NCI-H446 (cell line): ENCODE measurements at regions not wholly inside any gene's neighbourhood (a gene's known extent, or its start where the extent isn't known, plus 50 kb on each side); places are given as distances from the start of the nearest gene placed in this dataset.

ENCODE experiments used
- DNase-seq, 2 experiments: peaks; one replicate each; lab custom pipeline; 2025; lab: John Stamatoyannopoulos, UW

DNA sequence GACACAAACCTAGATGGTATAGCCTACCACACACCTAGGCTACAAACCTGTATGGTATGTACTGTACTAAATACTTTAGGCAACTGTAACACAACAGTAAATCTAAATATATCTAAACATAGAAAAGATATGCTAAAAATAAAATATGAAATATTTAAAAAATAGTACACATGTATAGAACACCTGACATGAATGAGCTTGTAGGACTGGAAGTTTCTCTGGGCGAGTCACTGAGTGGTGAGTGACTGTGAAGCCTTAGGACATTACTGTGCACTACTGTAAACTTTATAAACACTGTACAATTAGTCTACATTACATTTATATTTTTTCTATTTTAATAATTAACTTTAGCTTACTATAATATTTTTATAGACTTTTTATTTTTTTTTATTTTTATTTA lies 1301.3 kb downstream of the FAM181B start:
- DNase-seq: no peak

DNA sequence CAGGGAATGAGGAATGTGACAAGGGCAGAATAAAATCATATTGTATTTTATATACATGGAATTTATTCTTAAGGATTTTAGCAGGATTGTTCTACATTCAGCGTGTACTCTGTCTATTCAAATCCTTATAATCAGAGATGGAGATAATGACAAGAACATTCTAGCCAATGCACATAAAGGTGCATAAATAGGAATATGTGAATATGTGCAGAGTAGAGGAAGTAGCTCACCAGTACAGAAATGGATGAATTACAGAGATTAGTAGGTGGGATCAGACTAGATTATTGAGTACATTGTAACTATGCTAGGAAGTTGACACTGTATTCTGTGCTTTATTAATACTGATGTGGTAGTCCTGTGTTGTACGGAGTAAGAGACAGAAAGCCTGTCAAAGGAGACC lies 1308.8 kb downstream of the FAM181B start:
- no peak for DNase-seq

DNA sequence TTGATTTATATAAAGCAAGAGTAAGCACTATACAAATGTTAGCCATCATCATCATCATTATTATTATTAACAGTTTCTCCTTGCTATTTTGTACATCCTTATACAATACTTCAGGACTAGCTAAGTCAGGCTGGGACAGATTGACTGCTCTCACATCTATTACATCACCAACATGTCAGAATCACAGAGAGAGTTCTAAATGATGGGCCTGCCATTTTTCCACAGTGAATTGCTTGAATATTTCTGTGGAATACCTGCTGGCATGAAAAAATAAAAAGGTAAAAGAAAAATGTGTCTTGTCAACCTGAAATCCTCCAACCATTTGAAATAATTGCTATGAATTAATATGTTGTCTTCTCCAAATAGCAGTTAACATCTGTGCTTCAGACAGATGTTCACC lies 1311.3 kb downstream of the FAM181B start:
- no peak for DNase-seq

DNA sequence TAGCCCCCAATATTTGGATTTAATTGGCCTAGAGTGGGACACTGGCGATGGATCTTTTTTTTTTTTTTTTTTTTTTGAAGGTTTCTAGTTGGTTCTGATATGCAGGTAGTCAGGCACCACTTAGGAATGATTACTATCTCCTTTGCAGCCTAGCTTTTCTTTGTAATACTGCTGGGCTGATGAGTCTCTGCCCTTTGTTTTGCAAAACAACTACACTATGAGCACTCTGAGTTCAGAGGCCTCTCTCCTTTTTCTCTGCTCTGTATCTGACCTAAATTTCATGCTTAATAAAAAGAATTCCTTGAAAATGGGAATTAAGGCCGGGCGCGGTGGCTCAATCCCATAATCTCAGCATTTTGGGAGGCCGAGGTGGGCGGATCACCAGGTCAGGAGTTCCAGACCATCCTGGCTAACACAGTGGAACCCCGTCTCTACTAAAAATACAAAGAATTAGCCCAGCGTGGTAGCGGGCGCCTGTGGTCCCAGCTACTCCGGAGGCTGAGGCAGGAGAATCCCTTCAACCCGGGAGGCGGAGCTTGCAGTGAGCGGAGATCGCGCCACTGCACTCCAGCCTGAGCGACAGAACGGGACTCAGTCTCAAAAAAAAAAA lies 1312.3 kb downstream of the FAM181B start:
- DNase-seq: no peak

DNA sequence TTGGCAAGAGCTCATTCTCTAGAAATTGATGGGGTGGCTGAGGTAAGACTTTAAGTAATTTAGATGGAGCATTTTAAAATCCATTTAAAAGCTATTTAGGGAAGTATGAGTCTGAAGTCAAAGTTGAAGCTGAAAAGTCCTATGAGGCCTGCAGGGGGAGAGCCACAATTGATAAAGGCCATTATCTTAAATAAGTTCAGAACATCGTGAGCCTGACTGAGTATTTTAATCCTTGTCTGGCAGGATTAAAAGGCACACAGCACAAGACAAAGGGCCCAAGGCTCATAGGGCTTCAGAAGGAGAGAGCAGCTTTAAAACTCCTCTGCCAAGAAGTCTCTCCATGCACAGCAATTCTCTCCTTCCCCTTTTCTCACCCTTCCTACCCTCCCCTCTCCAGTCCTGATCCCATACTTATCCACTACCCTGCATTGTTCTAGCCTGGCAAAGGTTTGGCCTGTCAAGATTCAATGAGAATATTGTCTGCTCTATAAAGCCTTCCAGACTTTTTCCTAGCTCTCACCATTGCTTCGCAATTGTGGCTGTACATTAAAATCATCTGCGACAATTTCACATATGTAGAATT lies 1312.9 kb downstream of the FAM181B start:
- no peak for DNase-seq

DNA sequence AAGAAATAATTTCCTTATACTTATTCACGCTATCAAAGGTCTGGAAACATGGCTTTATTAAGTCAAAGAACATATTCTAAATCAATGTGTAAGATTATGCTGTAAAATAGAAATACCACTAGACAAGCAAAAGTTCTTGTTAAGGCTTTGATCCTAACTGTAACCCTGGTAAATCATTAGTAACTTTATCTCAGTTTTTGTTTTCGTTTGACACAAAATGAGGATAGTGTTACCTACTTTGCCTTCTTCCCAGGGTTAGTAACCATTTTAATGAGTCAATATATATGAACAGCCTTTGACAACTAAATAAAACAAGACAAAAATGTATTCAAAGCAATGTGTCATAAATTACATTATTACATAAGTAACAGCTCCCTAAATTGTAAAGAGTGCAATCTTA lies 1336.3 kb downstream of the FAM181B start:
- DNase-seq: no peak

DNA sequence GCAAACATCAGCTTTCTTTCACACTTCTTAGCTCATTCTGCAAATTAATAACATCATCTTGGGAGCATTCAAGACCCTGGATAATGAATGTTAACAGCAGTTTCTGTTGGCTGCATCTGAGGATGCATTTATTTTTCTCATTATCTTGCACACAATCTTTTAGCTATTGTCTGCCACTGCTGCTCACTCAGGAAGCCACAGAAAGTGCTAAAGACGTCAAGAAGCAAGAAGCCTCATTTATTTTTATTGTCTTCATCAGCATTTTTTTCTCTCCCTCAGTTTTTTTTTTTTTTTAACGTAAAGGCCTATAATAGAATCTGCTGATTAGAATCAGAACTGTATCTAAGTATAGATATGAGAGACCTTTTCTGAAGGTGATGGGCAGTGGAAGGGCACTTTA lies 1339.4 kb downstream of the FAM181B start:
- no peak for DNase-seq

DNA sequence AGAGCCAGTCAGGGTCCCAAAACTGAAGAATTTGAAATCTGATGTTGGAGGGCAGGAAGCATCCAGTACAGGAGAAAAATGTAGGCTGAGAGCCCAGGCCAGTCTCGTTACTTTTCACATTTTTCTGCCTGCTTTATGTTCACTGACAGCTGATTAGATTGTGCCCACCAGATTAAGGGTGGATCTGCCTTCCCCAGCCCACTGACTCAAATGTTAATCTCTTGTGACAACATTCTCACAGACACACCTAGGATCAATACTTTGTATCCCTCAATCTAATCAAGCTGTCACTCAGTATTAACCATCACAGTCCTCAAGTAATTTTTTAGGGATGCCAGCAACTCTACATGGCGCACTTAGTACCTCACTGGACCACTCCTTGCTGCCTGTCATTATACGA lies 1345.3 kb downstream of the FAM181B start:
- DNase-seq: no peak

DNA sequence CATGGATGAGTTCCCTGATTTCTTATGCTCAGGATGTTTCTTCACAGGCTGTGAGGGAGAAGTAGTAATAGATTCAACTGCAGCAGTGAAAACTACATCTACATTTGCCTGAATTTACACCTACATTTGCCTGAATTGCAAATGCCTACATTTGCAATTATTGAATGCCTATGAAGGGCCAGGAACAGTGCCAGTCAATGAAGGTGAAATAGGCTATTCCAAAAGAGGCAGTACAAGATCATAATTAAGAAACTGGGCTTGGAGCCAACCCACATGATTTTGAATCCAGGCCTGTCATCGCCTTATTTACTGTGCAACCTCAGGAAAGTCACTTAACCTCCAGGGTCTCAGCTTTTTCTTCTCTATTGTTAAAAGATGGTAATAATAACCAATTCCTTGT lies 1353.3 kb downstream of the FAM181B start:
- peak; percentile 72 to 88 for DNase-seq

DNA sequence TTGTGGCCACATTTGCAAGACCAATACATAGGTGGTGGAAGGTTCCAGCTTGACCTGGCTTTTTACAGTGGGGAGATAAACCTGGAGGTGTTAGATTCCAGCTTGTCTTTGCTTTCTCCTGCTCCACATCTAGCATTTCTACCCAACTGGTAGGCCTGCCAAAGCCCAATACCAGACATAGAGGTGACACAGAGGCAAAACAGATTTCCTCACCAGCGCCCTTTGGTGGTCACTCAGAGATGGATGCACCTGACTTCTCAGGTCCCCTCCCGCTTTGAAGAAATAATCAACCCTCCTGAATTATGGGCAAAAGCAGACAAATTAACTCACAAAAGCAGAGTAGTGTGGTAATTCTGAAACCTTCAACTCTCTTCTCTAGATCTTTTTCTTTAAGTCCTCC lies 1356.2 kb downstream of the FAM181B start:
- DNase-seq: no peak

DNA sequence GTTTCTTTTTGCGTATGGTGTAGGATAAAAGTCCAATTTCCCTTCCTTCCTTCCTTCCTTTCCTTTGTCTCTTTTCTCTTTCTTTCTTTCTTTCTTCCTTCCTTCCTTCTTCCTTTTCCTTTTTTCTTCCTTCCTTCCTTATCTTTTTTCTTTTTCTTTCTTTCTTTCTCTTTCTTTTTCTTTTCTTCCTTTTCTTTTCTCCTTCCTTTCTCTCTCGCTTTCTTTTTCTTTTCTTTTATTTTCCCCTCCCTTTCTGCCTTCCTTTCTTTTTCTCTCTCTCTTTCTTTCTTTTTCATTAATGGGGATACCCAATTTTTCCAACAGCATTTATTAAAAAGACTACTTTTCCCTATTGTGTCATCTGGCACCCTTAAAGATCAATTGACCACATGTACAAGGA lies 1359.7 kb downstream of the FAM181B start:
- no peak for DNase-seq

DNA sequence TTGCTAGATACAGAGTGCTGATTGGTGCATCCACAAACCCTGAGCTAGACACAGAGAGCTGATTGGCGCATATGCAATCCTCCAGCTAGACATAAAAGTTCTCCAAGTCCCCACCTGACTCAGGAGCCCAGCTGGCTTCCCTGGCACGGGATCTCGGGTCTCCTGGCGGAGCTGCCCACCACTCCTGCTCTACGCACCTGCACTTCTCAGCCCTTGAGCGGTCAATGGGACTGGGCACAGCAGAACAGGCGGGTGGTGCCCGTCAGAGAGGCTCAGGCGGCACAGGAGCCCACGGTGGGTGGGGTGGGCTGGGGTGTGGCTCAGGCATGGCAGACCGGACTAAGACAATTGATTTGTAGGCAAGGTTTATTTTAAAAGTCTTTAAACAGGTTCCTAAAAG lies 1365.5 kb downstream of the FAM181B start:
- no peak for DNase-seq

DNA sequence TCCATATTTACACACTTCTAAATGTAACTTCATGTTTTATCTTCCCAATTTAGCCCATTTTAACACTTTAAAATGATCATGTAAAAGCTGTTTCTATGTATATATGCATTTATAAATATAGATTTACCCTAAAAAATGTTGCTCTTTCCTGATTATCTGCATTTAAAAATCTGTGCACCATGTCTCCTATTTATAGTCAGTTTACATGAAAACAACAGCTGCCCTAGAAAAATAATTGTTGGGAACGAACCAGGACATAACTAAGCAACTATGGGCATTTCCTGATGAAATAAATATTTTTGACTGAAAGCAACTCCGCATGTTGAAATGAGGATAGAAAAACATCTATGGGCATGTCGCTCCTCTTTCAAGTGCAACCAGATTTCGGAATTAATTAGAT lies 1368.2 kb downstream of the FAM181B start:
- no peak for DNase-seq

DNA sequence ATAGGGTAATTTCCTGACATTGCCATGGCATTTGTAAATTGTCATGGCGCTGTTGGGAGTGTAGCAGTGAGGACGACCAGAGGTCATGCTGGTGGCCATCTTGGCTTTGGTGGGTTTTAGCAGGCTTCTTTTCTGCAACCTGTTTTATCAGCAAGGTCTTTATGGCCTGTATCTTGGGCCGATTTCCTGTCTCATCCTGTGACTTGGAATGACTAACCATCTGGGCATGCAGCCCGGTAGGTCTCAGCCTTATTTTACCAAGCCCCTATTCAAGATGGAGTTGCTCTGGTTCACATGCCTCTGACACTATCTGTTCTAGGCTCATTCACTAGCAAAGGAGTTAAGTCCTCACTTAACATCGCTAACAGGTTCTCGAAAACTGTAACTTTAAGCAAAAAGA lies 1374.2 kb downstream of the FAM181B start:
- no peak for DNase-seq

DNA sequence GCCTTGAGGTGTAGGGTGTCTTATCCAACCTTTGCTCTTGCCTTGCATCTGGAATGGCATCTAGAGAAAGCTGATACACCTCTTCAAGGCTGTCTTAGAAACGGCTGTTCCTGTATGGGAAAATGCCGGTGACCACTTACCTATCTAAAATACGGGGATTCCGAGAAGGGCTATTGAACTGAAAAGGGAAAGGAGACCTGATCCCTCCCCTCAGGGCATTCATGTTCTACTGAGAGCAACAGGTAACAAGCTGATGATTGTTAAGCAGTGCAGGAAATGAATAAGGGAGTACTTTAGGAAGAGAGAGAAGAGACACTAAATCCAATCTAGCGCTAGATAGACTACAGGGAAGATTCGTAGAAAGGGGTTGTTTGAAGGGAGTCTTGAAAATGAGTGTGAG lies 1388.1 kb downstream of the FAM181B start:
- DNase-seq: no peak

DNA sequence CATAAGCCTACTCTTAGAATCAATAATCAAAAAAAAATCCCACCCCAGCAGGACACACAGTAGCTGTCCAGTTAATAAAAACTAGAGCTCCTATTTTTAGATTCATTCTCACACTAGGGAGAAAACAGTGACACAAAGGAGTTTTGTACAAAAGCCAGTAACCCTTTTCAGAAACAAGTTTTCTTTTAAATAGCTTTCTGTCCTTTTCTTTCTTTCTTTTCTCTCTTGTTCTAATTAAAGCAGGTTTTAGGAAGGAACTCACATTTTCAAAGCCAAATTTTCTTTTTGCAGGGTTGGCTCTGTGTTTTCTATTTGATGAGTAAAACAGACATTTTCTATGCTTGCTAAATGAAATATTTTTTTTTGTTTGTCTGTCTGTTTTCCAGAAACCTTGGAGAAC lies 1390.7 kb downstream of the FAM181B start:
- no peak for DNase-seq

DNA sequence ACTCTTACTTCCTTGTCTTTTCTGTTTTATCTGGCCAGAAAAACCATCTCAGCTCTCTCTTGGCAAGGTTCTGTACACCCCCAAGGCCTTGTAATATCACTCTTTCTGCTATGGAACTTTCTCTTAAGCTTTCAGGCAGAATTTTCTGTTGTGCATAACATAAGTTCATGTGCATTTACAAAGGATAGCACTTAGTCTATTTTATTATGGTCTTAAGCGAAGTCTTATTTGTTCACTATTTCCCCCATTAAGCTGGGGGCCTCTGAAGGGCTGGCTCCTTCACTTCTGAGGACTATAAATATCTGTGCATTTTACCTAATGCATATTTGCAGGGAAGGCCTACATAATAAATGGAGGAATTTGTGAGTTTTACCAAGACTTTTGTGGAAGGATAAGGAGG lies 1393.4 kb downstream of the FAM181B start:
- no peak for DNase-seq

DNA sequence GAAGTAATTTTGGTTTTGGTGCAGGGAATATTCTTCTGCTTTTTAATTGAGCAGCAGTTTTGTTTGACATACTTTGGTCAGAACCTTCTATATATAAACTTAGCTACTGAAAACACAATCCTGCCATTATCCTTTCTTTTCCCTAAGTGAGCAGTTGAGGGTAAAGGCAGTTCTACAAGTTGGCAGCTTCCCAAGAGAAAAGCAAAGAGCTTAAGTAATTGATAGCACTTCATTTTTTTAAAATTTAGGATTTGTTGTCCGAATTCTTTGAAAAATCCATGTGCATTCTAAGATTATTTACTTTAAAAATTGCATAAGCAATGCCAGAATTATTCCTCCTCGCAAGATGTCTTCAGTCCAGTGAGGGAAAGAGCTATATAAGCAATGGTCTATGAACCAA lies 1394.1 kb downstream of the FAM181B start:
- DNase-seq: no peak

DNA sequence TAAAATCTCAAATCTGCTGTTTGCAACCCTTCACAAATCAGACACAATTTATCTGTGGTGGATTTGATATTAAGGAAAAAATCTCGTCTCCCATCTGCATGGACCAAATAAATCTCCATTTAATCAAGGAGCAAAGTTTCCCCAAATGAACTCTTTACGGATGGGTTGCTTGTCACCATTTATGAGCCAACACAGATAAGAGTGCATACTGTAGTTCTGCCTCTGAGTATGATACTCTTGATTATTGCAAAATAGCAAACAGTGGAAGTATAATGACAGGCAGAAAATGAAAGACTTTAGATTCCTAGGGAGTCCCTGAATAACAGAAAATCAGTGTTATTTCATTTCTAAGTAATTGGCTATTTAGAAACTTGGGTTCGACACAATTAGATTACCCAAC lies 1395.9 kb downstream of the FAM181B start:
- DNase-seq: no peak

DNA sequence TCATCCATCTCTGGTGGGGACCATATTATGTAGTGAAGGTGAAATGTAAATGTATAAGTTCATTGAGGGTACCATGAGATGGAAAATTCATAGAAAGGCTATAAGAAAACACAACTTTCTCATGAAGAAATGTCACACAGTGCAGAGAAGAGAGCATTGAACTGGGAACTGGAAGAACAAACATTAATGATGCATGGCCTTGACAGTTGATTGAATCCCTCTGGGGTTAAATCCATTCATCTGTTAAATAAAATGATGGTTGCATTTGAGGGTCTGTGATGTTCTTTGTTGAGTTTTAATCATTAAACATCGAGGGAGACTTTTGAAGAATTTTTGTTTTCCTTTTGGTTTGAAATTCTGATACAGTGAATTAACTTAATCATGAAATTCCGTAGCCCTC lies 1401.4 kb downstream of the FAM181B start:
- no peak for DNase-seq

DNA sequence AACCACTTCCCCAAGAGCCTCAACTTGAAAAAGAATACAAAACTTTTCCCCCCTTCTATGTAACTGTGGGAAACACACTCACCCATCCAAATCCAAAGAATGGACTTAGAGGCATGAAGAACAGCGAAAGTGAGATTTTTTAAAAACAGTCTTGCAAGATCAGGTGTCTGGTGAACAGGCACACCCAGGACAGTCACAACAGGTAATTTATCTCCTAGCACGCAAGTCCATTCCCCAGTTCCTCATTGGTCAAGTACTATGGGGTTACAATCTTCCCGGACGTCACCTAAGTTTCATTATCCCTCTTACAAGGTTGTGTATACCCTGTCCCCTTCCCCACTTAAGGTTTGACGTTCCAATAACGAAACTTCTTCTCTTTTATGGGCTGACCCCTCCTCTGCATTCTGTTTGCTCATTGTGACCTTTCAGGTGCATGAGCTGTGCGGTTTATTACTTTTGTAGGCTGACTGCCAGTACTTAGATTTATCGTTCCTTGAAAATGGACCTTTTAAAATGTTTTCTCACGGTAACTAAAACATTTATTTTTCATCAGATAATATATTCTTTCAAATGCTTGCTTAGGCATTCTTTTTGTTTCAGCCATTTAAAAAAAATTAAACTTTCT lies 1401.9 kb downstream of the FAM181B start:
- no peak for DNase-seq

DNA sequence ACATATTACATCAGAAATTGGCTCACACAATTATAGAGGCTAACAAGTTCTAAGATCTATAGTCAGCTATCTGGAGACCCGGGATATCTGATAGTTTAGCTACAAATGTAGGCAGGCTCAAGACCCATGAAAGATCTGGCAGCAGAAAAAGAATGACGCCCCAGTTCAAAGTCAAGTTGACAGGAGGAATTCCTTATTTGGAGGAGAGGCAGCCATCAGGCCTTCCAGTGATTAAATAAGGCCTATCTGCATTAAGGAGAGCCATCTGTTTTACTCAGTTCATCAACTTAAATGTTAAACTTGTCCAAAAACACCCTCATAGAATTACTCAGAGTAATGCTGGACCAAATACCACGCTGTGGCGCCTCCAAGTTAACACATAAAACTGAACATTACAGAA lies 1402.6 kb downstream of the FAM181B start:
- peak in 1 of 2 experiments; percentile 17 for DNase-seq

DNA sequence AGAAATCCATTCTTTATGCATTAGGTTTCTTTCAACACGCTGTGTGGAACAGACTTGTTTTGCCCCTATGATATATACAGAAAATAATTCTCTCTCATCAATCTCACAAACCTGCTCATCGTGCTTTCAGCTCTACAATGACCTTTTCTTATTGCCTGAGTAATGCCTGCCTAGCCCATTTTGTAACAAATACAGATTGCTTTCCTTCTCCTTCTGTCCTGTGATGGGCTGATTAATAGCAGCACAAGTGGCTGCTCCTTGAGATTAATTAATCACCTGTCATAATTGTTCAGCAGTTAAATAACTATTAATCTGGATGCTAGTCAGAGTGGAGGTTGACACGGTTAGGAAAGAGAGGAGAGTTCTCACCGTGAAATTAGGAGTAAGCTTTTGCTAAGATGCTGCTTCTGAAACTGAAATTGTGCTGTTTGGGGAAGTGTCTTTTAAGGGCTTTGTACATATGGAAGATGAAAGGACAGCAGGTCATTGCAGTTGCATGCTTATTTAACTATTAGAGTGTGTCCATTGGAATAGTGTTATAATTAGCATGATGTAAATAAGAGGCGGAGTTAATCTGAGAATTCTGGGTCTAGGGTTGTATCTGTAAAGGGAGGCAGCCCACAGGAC lies 1430.5 kb downstream of the FAM181B start:
- DNase-seq: no peak
